ENCODE measurements at regions not wholly inside any gene's neighbourhood (a gene's known extent, or its start where the extent isn't known, plus 50 kb on each side); places are given as distances from the start of the nearest gene placed in this dataset.

- no peak overlapping the region for H4K91ac ChIP-seq (ENCODE audit: insufficient read depth, low read depth, low read length)
- no peak overlapping the region for H3K27ac ChIP-seq (ENCODE audit: insufficient read depth, low read length)
- no peak overlapping the region for H3K4ac ChIP-seq (ENCODE audit: low read depth, low read length)
- H2AFZ ChIP-seq (replicated peaks; ENCODE audit: low read length, poor library complexity), result no peak overlapping the region
- H3K18ac ChIP-seq (ENCODE audit: low read depth, low read length), result no peak overlapping the region
- no peaks in the 10 kb centered on the region for H3K27me3 ChIP-seq (ENCODE audit: control insufficient read depth, insufficient read depth, low read length)
- no peak overlapping the region for H4K5ac ChIP-seq (ENCODE audit: low read depth, low read length)
- H3K4me3 ChIP-seq (ENCODE audit: insufficient read depth, low read depth, low read length), result no peak overlapping the region
- ATAC-seq (ENCODE audit: low read depth) (no peak), DNase-seq (no peak)
- in situ Hi-C loops (cut with MboI; ENCODE audit: low sequenced_read_pairs), result no loop called here
- no TSS peak for BruUV-seq (replicated peaks)
- H4K8ac ChIP-seq (ENCODE audit: low read depth in 2 of 2, low read length in 2 of 2), result no peak overlapping the region
- H4K20me1 ChIP-seq (ENCODE audit: insufficient read depth, low read length), result no peaks in the 10 kb centered on the region
- H3K79me1 ChIP-seq (ENCODE audit: low read depth in 1 of 2, low read length in 2 of 2), result no peaks in the 10 kb centered on the region
- no peak overlapping the region for H3K56ac ChIP-seq (ENCODE audit: extremely low read depth, insufficient read depth, low read length)
- CTCF ChIA-PET, result no interaction called here
- H2AK5ac ChIP-seq (ENCODE audit: low read depth, low read length), result no peak overlapping the region
- no peak overlapping the region for H2BK20ac ChIP-seq (ENCODE audit: low read depth, low read length)
- H3K36me3 ChIP-seq (ENCODE audit: control insufficient read depth, insufficient read depth, low read length), result no peaks in the 10 kb centered on the region
- no peaks in the 10 kb centered on the region for H3K9me1 ChIP-seq (ENCODE audit: insufficient read depth, low read length)
- intact Hi-C loops (cut with micrococcal nuclease), result no loop called here
- H3K9me3 ChIP-seq (ENCODE audit: control insufficient read depth, insufficient read depth, low read length), result no peaks in the 10 kb centered on the region
- no CpG with 5 or more reads among the region's 4 CpGs for WGBS, 2 experiments (ENCODE audit: extremely low coverage in 2 of 2, insufficient read length in 1 of 2)
- H3K4me2 ChIP-seq (ENCODE audit: low read depth, low read length), result no peak overlapping the region
- dilution Hi-C loops (cut with HindIII; ENCODE audit: low sequenced_read_pairs, unreplicated experiment), result no loop called here
- H2AK9ac ChIP-seq (replicated peaks; ENCODE audit: low read depth, low read length, poor library complexity), result no peak overlapping the region
- no peaks in the 10 kb centered on the region for H3K4me1 ChIP-seq (ENCODE audit: control insufficient read depth, insufficient read depth, low read length)
- no peak overlapping the region for H3K23ac ChIP-seq (ENCODE audit: low read depth, low read length)
- no peak overlapping the region for H3K9ac ChIP-seq (ENCODE audit: low read depth, low read length)
- no peak overlapping the region for H2BK15ac ChIP-seq (ENCODE audit: low read depth, low read length)
- POLR2A ChIA-PET (ENCODE audit: unreplicated experiment), result no interaction called here
- H3K14ac ChIP-seq (replicated peaks; ENCODE audit: low read depth, low read length), result no peak overlapping the region
- no peak overlapping the region for H2BK120ac ChIP-seq (ENCODE audit: low read depth, low read length)
- no peak for TF ChIP-seq CEBPB (IDR thresholded peaks at IDR 0.05; ENCODE audit: low read depth, low read length)
- TF ChIP-seq NFE2L2 (IDR thresholded peaks at IDR 0.05; ENCODE audit: low read depth, low read length), result no peak
- TF ChIP-seq POLR2A (IDR thresholded peaks at IDR 0.05; ENCODE audit: low read depth, low read length), result no peak
- TF ChIP-seq ELK1 (IDR thresholded peaks at IDR 0.05; ENCODE audit: borderline replicate concordance, low read depth, low read length), result no peak
- TF ChIP-seq USF2 (IDR thresholded peaks at IDR 0.05; ENCODE audit: low read depth, low read length), result no peak
- TF ChIP-seq MAZ (IDR thresholded peaks at IDR 0.05; ENCODE audit: borderline replicate concordance, low read depth, low read length), result no peak
- H2BK5ac ChIP-seq (ENCODE audit: low read depth, low read length, poor library complexity, severe bottlenecking), result no peak overlapping the region
Measured at GRCh38 chr12:112676507-112676906, 115.0 kb upstream of the RPH3A start.
